CD4-positive, alpha-beta memory T cell (primary cell): ENCODE measurements at regions not wholly inside any gene's neighbourhood (a gene's known extent, or its start where the extent isn't known, plus 50 kb on each side); places are given as distances from the start of the nearest gene placed in this dataset.
"Not testable (repeated sequence)": the region's sequence is repeated elsewhere in the genome, so short reads cannot be mapped to it uniquely, and the experiment has no call there.

Source experiments
- CTCF ChIA-PET: fragments of 350-600 bp; sonication (Branson Sonifier 250); formaldehyde crosslinking; loops from one replicate; lab custom pipeline; 2021; ENCODE audit warnings: inconsistent platforms; ENCODE audit not compliant: partially characterized antibody; lab: Charles Lee
- POLR2A ChIA-PET: fragments of 350-600 bp; sonication (Branson Sonifier 250); formaldehyde crosslinking; loops from one replicate; lab custom pipeline; 2021; ENCODE audit not compliant: partially characterized antibody; lab: Charles Lee
- DNase-seq, 5 donors: peaks; one replicate each; pipeline versions ENCODE4 v3.0.0 to v3.0.0-alpha.2; 2020 to 2022; ENCODE audit warnings: mixed read lengths in 1 of 5
- H3K27ac ChIP-seq: one replicate; pipeline ENCODE4 v1.7.0; 2013; ENCODE audit warnings: low read depth, low read length
- H3K27me3 ChIP-seq: 2 replicates; pipeline ENCODE4 v1.7.0; 2013; ENCODE audit warnings: mild to moderate bottlenecking, low read length, moderate library complexity; ENCODE audit not compliant: insufficient read depth
- H3K36me3 ChIP-seq: 2 replicates; pipeline ENCODE4 v1.7.0; 2013; ENCODE audit warnings: mild to moderate bottlenecking, low read length, moderate library complexity; ENCODE audit not compliant: insufficient read depth
- H3K4me1 ChIP-seq: 2 replicates; pipeline ENCODE4 v1.7.0; 2013; ENCODE audit warnings: mild to moderate bottlenecking, low read length, moderate library complexity; ENCODE audit not compliant: insufficient read depth
- H3K4me3 ChIP-seq, 2 donors: one replicate each; pipeline ENCODE4 v1.7.0; 2013; ENCODE audit warnings: low read length in 2 of 2, mild to moderate bottlenecking in 1 of 2
- H3K9me3 ChIP-seq, 2 donors: one replicate each; pipeline ENCODE4 v1.7.0; 2013; ENCODE audit warnings: low read length in 2 of 2, control low read depth in 1 of 2; ENCODE audit not compliant: control insufficient read depth in 1 of 2
- H3K27ac Mint-ChIP-seq, 7 donors: one replicate each; pipeline ENCODE4 v1.8.0; 2020 to 2021; ENCODE audit warnings: mixed read lengths in 7 of 7, mild to moderate bottlenecking in 6 of 7, inconsistent platforms in 3 of 7, moderate library complexity in 3 of 7
- H3K27me3 Mint-ChIP-seq, 2 donors: one replicate each; pipeline ENCODE4 v1.8.0; 2020 to 2021; ENCODE audit warnings: mixed read lengths in 2 of 2
- H3K36me3 Mint-ChIP-seq, 2 donors: one replicate each; pipeline ENCODE4 v1.8.0; 2020 to 2021; ENCODE audit warnings: mixed read lengths in 2 of 2, inconsistent platforms in 1 of 2, mild to moderate bottlenecking in 1 of 2
- H3K4me1 Mint-ChIP-seq, 4 donors: one replicate each; pipeline ENCODE4 v1.8.0; 2020 to 2021; ENCODE audit warnings: mixed read lengths in 4 of 4, mild to moderate bottlenecking in 1 of 4
- H3K4me3 Mint-ChIP-seq, 8 donors: one replicate each; pipeline ENCODE4 v1.8.0; 2020 to 2021; ENCODE audit warnings: mixed read lengths in 8 of 8, mild to moderate bottlenecking in 7 of 8, moderate library complexity in 6 of 8, inconsistent platforms in 3 of 8
- H3K9me3 Mint-ChIP-seq, 8 donors: one replicate each; pipeline ENCODE4 v1.8.0; 2020 to 2021; ENCODE audit warnings: mixed read lengths in 8 of 8, mild to moderate bottlenecking in 5 of 8, inconsistent platforms in 3 of 8, moderate library complexity in 1 of 8
- intact Hi-C: fragments of 100-400 bp; cut with micrococcal nuclease; formaldehyde crosslinking; loops from one replicate; pipeline ENCODE4 v1.15.1; 2023

- CTCF ChIA-PET: no interaction called here
- no peaks in the 10 kb centered on the region for H3K9me3 Mint-ChIP-seq
- H3K27me3 Mint-ChIP-seq: no peaks in the 10 kb centered on the region
- intact Hi-C loops: no loop called here
- no peak overlapping the region for H3K27ac Mint-ChIP-seq
- Histone ChIP-seq H3K4me3 (no peak overlapping the region), H3K27ac (no peak overlapping the region), H3K27me3 (no peaks in the 10 kb centered on the region), H3K36me3 (no peaks in the 10 kb centered on the region), H3K4me1 (no peaks in the 10 kb centered on the region), H3K9me3 (no peaks in the 10 kb centered on the region)
- no peak for DNase-seq
- POLR2A ChIA-PET: no interaction called here
- no peaks in the 10 kb centered on the region for H3K36me3 Mint-ChIP-seq
- H3K4me1 Mint-ChIP-seq: peaks cover 0 to 3% (median 0%) of the 10 kb centered on the region in 4 donors
- no peak overlapping the region for H3K4me3 Mint-ChIP-seq
Observed at GRCh38 chrX:40808203-40808602, 72.9 kb upstream of the MED14 start.

GRCh38 chrX:40809210-40809609 lies 73.9 kb upstream of the MED14 start:
- Mint-ChIP-seq H3K4me1 (peaks cover 0 to 3% (median 0%) of the 10 kb centered on the region in 4 donors), H3K27ac (no peak overlapping the region), H3K27me3 (no peaks in the 10 kb centered on the region), H3K9me3 (peaks cover 0 to 5% (median 0%) of the 10 kb centered on the region in 8 donors), H3K36me3 (no peaks in the 10 kb centered on the region), H3K4me3 (no peak overlapping the region)
- Histone ChIP-seq H3K4me1 (no peaks in the 10 kb centered on the region), H3K36me3 (no peaks in the 10 kb centered on the region), H3K27me3 (no peaks in the 10 kb centered on the region), H3K27ac (no peak overlapping the region), H3K9me3 (no peaks in the 10 kb centered on the region), H3K4me3 (no peak overlapping the region)
- CTCF ChIA-PET: no interaction called here
- intact Hi-C loops: no loop called here
- no peak for DNase-seq
- POLR2A ChIA-PET: no interaction called here

GRCh38 chrX:40815045-40815444 lies 79.7 kb upstream of the MED14 start:
- CTCF ChIA-PET, intact Hi-C loops, H3K36me3 Mint-ChIP-seq: not testable (repeated sequence)

GRCh38 chrX:40816906-40817305 lies 81.6 kb upstream of the MED14 start:
- H3K27me3 ChIP-seq: no peaks in the 10 kb centered on the region
- no peak for DNase-seq
- H3K36me3 ChIP-seq: no peaks in the 10 kb centered on the region
- POLR2A ChIA-PET: no interaction called here
- H3K36me3 Mint-ChIP-seq: no peaks in the 10 kb centered on the region
- no peak overlapping the region for H3K27ac ChIP-seq
- no peaks in the 10 kb centered on the region for H3K4me1 ChIP-seq
- peaks cover 0 to 9% (median 0%) of the 10 kb centered on the region in 8 donors for H3K9me3 Mint-ChIP-seq
- peaks cover 1 to 2% of the 10 kb centered on the region in 2 donors for H3K27me3 Mint-ChIP-seq
- no peak overlapping the region for H3K4me3 Mint-ChIP-seq
- intact Hi-C loops: no loop called here
- H3K9me3 ChIP-seq: no peaks in the 10 kb centered on the region
- H3K27ac Mint-ChIP-seq: no peak overlapping the region
- no peak overlapping the region for H3K4me3 ChIP-seq
- H3K4me1 Mint-ChIP-seq: no peaks in the 10 kb centered on the region
- CTCF ChIA-PET: no interaction called here

More at GRCh38 chrX:40815045-40815444, 79.7 kb upstream of the MED14 start:
- H3K4me3 ChIP-seq, H3K27me3 ChIP-seq, H3K4me3 Mint-ChIP-seq, H3K27ac ChIP-seq, H3K4me1 ChIP-seq, H3K4me1 Mint-ChIP-seq, H3K27me3 Mint-ChIP-seq, H3K9me3 Mint-ChIP-seq, POLR2A ChIA-PET, H3K27ac Mint-ChIP-seq, H3K36me3 ChIP-seq, DNase-seq, H3K9me3 ChIP-seq: not testable (repeated sequence)

GRCh38 chrX:40818236-40818635 lies 82.9 kb upstream of the MED14 start:
- Histone ChIP-seq H3K4me1 (no peaks in the 10 kb centered on the region), H3K4me3 (no peak overlapping the region), H3K27ac (no peak overlapping the region), H3K27me3 (no peaks in the 10 kb centered on the region), H3K36me3 (no peaks in the 10 kb centered on the region), H3K9me3 (no peaks in the 10 kb centered on the region)
- intact Hi-C loops: no loop called here
- CTCF ChIA-PET: no interaction called here
- no peak for DNase-seq
- Mint-ChIP-seq H3K9me3 (peaks cover 0 to 14% (median 4%) of the 10 kb centered on the region in 8 donors), H3K36me3 (no peaks in the 10 kb centered on the region), H3K27me3 (peaks cover 1 to 2% of the 10 kb centered on the region in 2 donors), H3K4me1 (no peaks in the 10 kb centered on the region), H3K27ac (no peak overlapping the region), H3K4me3 (no peak overlapping the region)
- POLR2A ChIA-PET: no interaction called here

GRCh38 chrX:40821780-40822179 lies 86.4 kb upstream of the MED14 start:
- H3K4me1 Mint-ChIP-seq: no peaks in the 10 kb centered on the region
- no peaks in the 10 kb centered on the region for H3K36me3 ChIP-seq
- H3K4me3 Mint-ChIP-seq: no peak overlapping the region
- DNase-seq: no peak
- H3K27me3 ChIP-seq: no peaks in the 10 kb centered on the region
- no peak overlapping the region for H3K27ac ChIP-seq
- no peaks in the 10 kb centered on the region for H3K4me1 ChIP-seq
- H3K9me3 ChIP-seq: no peaks in the 10 kb centered on the region
- peaks cover 1 to 2% of the 10 kb centered on the region in 2 donors for H3K27me3 Mint-ChIP-seq
- peak overlapping the region in 1 of 7 donors; percentile 47 for H3K27ac Mint-ChIP-seq
- intact Hi-C loops: no loop called here
- no peak overlapping the region for H3K4me3 ChIP-seq
- H3K36me3 Mint-ChIP-seq: no peaks in the 10 kb centered on the region
- H3K9me3 Mint-ChIP-seq: peaks cover 0 to 16% (median 12%) of the 10 kb centered on the region in 8 donors
- ChIA-PET CTCF (no interaction called here), POLR2A (no interaction called here)

- Mint-ChIP-seq H3K36me3 (no peaks in the 10 kb centered on the region), H3K4me3 (no peak overlapping the region), H3K9me3 (peaks cover 0 to 16% (median 11%) of the 10 kb centered on the region in 8 donors), H3K27me3 (no peaks in the 10 kb centered on the region), H3K4me1 (no peaks in the 10 kb centered on the region), H3K27ac (no peak overlapping the region)
- CTCF ChIA-PET: no interaction called here
- no peak overlapping the region for H3K27ac ChIP-seq
- H3K4me1 ChIP-seq: no peaks in the 10 kb centered on the region
- no peak overlapping the region for H3K4me3 ChIP-seq
- intact Hi-C loops: no loop called here
- H3K27me3 ChIP-seq: no peaks in the 10 kb centered on the region
- no peaks in the 10 kb centered on the region for H3K9me3 ChIP-seq
- no peaks in the 10 kb centered on the region for H3K36me3 ChIP-seq
- no peak for DNase-seq
- POLR2A ChIA-PET: no interaction called here
Observed at GRCh38 chrX:40827331-40827730, 92.0 kb upstream of the MED14 start.

- no peaks in the 10 kb centered on the region for H3K4me1 ChIP-seq
- H3K36me3 ChIP-seq: no peaks in the 10 kb centered on the region
- ChIA-PET CTCF (no interaction called here), POLR2A (no interaction called here)
- Mint-ChIP-seq H3K4me3 (no peak overlapping the region), H3K36me3 (no peaks in the 10 kb centered on the region), H3K27ac (no peak overlapping the region), H3K9me3 (no peaks in the 10 kb centered on the region), H3K4me1 (no peaks in the 10 kb centered on the region), H3K27me3 (no peaks in the 10 kb centered on the region)
- intact Hi-C loops: no loop called here
- no peak for DNase-seq
- H3K27me3 ChIP-seq: no peaks in the 10 kb centered on the region
- no peak overlapping the region for H3K27ac ChIP-seq
- no peaks in the 10 kb centered on the region for H3K9me3 ChIP-seq
- H3K4me3 ChIP-seq: no peak overlapping the region
Observed at GRCh38 chrX:40831750-40832149, 96.4 kb upstream of the MED14 start.
